HG02588 (cell line): ENCODE measurements at regions not wholly inside any gene's neighbourhood (a gene's known extent, or its start where the extent isn't known, plus 50 kb on each side); places are given as distances from the start of the nearest gene placed in this dataset.
"Not testable (repeated sequence)": the region's sequence is repeated elsewhere in the genome, so short reads cannot be mapped to it uniquely, and the experiment has no call there.

Experiments
- ATAC-seq: cut with Tn5 transposase; IDR thresholded peaks from one replicate; pipeline ENCODE4 v1.9.1; 2021; ENCODE audit warnings: mild to moderate bottlenecking, moderate library complexity; ENCODE audit not compliant: unreplicated experiment

- not testable (repeated sequence) for ATAC-seq
Measured at GRCh38 chr16:21487956-21488355, 111.4 kb upstream of the METTL9 start.

- ATAC-seq: not testable (repeated sequence)
Measured at GRCh38 chr16:21499046-21499445, 100.3 kb upstream of the METTL9 start.

DNA sequence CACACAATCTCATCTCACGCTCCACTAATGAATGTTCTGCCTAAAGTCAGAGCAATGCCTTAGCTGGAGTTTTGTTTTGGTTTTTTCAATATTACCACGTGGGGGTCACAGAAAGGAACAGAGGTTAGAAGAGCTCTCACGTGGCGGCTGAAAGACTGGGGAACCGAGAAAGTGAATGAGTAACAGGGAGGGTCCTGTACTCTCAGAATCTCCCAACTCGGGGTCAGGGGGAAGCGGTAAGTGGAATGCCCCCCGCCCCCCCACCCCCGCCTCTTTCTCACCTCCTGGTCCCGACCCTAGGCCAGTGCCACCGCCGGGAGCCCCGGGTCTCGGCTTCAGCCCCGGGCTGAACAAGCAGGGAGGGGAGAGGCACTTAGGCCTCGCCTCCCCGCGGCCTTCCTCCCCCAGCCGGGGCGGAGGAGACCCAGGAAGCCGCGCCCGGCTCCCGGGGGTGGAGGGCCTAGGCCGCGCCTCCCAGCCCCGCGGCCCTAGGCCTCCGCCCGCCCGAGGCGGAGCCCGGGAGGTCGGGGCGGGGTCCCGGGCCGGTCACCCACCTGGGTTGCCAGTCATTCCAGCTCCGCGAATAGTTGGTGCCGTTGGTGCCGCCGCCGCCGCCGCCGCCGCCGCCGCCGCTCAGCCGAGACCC, 98.0 kb upstream of the METTL9 start:
- ATAC-seq: peak; percentile 55

GRCh38 chr16:21501869-21502667, 97.3 kb upstream of the METTL9 start:
- ATAC-seq: peak; percentile 63

DNA sequence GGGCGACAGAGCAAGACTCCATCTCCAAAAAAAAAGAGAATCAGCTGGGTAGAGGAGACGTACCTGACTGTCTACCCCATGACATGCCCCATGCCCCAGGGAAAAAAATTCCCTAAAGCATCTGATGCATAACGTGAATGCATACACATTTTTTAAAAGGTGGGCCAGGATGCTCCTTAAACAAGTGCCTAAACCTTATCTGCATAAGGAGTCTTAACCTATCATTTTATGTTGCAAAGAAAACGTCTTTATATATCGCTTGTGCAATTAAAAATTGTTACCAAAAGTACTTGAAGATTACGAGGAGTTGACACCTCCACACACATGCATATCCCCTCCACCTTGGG, 95.8 kb upstream of the METTL9 start:
- ATAC-seq: not testable (repeated sequence)

DNA sequence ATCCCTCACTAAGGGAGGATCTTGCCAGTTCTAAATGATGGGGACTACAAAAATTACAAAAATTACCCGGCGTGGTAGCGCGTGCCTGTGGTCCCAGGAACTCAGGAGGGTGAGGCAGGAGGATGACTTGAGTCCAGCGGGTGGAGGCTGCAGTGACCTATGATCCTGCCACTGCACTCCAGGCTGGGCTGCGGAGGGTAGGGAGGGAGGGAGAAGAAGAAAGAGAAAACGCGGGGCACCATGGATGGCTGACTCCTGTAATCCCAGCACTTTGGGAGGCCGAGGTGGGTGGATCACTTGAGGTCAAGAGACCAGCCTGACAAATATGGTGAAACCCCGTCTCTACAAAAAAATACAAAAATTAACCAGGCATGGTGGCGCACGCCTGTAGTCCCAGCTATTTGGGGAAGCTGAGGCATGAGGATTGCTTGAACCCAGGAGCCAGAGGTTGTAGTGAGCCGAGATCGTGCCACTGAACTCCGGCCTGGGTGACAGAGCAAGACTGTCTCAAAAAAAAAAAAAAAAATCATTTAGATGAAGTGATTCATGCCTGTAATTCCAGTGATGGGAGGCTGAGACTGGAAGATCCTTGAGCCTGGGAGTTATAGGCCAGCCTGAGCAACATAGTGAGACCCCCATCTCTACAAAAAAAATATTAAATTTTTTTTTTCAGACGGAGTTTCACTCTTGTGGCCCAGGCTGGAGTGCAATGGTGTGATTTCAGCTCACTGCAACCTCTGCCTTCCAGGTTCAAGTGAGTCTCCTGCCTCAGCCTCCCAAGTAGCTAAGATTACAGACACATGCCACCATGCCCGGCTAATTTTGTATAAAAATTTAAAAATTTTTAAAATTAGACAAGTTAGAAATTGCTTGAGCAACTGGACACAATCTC, 95.2 kb upstream of the METTL9 start:
- ATAC-seq: not testable (repeated sequence)

DNA sequence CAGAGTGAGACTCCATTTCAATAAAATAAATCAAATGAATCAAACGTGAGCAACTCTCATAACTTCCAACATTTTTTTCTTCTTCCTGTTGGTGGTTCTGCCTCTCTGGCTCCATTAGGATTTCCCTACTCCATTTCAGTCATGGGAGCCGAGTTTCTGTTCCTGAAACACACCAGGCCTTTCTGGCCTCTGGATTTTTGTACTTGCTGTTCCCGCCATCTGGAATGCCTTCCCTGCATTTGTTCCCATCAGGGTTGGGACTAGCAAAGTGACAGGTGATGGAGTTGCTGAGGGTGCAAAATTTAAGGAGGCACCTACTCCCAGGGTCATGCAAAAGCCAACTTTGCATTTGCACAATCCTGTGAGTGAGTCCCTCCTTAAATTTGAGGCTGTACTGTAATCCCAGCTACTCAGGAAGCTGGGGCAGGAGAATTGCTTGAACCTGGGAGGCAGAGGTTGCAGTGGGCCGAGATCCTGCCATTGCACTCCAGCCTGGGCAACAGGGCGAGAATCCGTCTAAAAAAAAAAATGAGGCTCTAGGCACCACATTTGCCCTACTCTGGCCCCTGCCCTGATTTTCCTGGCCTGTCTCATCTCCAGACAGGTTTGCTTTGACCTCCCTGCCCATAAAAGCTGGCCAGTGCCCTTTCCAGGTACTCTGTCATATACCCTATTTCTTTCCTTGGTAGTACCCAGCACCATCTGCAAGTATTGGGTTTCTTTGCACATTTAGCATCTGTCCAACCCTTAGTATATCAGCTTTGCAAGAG, 93.4 kb upstream of the METTL9 start:
- ATAC-seq: not testable (repeated sequence)

DNA sequence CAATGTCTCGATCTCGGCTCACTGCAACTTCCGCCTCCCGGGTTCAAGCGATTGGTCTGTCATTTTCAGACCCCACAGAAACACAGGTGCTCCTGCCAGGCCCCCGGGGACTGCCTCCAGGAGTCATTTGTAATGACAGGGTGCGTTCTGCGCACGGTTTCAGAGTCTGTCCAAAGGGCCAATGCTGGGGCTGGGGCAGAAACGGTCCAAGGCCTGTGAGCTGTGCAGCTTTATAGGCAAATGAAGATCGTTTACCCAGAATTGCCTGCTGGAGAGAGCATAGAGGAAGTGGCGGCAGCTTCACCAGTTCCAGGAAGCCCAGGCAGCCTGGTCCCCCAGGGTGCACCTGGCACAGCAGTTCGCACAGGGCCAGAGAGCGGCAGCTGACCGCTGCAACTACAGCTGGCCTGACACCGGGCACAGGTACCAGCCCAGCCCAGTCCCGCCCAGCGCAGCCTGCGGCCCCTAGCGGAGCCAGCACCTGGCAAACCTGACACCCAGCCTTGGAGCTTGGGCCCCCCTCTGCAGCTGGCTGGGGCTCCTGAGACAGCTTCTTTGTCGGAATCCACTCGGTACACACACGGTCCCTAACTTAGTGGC, 92.4 kb upstream of the METTL9 start:
- peak; percentile 51 for ATAC-seq

DNA sequence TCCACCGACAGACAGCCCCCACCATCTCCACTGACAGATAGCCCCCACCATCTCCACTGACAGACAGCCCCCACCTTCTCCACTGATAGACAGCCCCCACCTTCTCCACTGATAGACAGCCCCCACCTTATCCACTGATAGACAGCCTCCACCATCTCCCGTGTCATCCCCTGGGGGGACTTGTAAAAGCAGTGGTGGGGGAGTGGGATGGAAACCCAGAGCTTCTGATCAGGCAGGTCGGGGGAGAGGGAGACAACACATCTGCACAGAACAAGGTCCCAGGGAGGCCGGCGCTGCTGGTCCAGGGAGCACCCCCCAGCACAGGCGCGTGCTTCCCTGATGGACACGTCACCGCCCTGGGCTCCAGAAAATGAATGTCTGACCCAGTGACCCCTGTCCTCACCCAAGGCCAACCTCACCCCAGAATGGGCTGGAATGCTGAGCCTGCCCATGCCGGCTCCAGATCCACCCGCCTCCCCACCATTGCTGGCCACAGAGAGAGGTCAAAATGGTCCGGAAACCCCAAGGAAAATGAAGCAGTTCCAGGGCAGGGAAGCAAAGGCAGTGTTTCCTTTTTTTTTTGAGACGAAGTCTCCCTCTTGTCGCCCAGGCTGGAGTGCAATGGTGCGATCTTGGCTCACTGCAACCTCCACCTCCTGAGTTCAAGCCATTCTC, 91.6 kb upstream of the METTL9 start:
- not testable (repeated sequence) for ATAC-seq

DNA sequence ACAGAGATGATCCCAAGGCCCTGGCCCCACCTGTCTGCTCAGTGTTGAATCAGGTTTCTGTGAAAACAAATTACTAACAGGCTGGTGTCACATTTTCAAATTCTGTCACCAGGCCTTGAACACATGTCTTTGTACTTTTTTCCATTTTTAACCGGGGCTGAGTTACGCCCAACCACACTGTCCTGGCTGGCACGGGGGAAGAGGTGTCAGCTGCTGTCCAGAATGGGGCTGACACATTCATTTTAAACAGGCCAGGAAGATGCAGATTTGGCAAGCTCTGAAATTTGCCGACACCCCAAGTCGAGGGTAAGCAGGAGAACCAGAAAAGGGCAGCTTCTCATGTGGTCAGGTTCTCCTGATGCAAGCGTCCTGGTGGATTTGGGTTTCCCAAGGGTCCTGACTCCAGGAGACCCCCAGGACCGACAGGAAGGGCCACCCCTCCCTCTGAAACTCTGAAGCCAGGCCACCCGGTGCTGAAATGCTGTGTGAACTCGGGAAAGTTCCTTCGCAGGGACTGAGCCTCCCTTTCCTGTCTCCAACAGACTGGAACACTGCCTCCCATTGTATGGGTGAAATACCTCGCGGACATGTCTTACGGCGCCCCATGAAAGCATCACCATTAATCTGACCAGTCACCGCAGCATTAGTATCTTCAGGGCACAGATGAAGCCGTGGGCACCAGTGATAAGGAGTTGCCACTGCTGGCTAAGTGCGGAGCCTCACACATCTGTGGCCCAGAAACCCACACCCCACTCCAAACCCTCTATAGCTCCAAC, 90.5 kb upstream of the METTL9 start:
- ATAC-seq: not testable (repeated sequence)

DNA sequence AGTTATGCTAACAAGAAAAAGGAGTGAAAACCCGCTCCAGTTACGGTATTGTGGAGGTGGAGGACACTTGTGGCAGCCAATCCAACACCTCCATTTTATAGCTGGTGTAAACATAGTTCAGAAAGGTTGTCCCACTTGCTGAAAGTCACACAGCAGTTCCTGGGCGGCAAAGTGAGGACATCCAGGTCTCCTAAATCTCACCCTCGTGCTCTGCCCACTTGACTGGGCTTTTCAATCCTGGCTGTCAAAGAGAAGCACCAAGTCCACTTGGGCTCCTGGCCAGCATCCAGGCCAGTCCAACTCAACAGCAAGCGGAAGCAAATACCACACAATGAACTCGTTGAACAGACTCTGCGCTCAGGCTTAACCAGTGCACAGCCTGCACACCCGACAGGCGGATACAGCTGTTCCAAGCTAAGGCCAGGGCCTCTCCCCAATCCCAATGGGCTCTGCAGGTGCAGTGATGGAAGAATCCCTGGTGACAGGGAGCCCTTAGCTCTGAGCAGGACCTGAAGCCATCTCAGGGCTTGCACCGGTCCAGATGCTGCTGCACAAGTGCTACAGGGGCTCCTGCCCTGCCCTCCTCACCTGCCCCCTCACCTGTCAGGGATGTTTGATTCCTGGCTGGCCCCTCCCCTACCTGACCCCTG, 89.8 kb upstream of the METTL9 start:
- ATAC-seq: not testable (repeated sequence)

- ATAC-seq: not testable (repeated sequence)
Measured at GRCh38 chr16:21510869-21511255, 88.5 kb upstream of the METTL9 start.

DNA sequence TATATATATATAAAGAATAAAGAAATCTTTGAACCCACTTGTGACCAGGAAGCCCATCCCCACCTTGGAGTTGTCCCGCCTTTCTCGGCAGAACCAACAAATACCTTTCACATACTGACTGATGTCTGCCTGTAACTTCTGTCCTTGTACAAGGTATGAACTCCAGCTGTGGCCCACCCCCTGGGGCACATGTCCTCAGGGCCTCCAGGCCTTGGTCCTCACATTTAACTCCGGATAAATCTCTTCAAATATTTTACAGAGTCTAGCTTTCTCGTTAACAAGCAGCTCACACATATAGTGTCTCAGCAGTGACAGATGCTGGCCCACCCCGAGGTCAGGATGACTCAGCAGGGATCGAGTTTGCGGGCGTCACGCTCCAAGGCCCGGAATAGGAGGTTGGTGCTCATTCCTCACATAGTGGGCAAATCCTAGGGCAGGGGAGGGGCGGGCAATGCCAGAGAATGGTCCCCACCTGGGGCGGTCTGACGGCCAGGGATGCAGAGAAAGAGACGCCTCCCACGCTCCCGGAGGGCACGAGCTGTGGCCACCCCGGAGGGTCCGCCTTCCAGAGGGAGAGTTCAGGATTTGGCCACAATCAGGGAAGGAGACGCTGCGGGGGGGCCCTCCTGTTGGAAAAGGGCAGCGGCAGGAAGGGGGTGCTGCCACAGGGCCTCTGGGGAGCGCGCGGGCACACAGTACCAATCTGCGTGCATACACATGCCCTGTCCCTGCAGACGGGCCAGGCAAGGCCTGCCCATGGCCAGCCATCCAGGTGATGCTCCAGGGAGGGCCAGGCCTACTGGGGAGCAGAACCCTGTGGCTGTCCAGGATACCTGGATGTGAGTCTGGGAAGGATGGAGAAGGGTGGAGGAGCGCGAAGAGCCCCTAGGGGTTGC, 87.8 kb upstream of the METTL9 start:
- not testable (repeated sequence) for ATAC-seq

- ATAC-seq: not testable (repeated sequence)
Measured at GRCh38 chr16:21512280-21513192, 86.8 kb upstream of the METTL9 start.

GRCh38 chr16:21513337-21513741, 86.0 kb upstream of the METTL9 start:
- ATAC-seq: not testable (repeated sequence)

DNA sequence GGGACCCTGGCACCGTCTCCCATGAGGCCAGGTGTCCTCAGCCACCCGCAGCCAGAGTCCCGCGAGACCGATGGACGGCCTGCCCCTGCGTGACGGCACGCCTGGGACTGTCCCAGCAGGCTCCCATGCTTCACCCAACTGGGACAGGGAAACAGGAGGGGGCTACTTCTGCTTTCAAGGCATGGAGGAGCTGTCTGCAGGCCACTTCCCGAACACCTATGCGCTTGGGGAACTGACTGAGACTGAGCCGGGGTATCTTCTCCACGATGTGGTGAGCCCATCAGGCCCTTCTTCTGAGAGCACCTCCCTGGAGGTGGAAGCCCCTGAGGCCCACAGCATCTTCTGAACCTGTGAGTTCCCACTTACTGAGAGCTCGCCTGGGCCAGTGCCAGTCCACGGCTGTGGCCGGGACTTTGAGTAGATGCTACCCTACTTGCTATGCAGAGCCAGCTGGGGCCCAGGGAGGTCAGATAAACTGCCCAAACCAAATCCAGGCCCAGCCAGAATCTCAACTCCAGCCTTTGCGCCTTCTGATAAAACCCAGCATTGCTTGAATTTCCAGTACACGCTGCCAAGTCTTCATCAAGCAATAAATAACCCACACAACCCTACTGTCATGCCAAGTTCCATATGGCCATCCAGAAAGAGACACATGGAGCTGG, 85.4 kb upstream of the METTL9 start:
- ATAC-seq: not testable (repeated sequence)
